Muscle of leg (tissue), 3 donors: ENCODE measurements at regions not wholly inside any gene's neighbourhood (a gene's known extent, or its start where the extent isn't known, plus 50 kb on each side); places are given as distances from the start of the nearest gene placed in this dataset.

Source experiments
- DNase-seq: peaks from one replicate; pipeline ENCODE4 v3.0.0; 2013
- H3K27ac ChIP-seq: one replicate; pipeline ENCODE4 v1.5.1; 2013; ENCODE audit warnings: mild to moderate bottlenecking, low read length, control low read depth
- H3K27me3 ChIP-seq: one replicate; pipeline ENCODE4 v1.6.1; 2013; ENCODE audit warnings: low read length; ENCODE audit not compliant: control insufficient read depth, insufficient read depth
- H3K36me3 ChIP-seq: one replicate; pipeline ENCODE4 v1.6.1; 2013; ENCODE audit warnings: low read length; ENCODE audit not compliant: control insufficient read depth, insufficient read depth
- H3K4me1 ChIP-seq: one replicate; pipeline ENCODE4 v1.6.1; 2013; ENCODE audit warnings: low read length; ENCODE audit not compliant: control insufficient read depth, insufficient read depth
- H3K4me3 ChIP-seq: one replicate; pipeline ENCODE4 v1.5.1; 2013; ENCODE audit warnings: low read length, control low read depth
- H3K9me3 ChIP-seq: replicated peaks from 2 replicates; pipeline ENCODE4 v1.6.1; 2013; ENCODE audit warnings: low read depth, low read length; ENCODE audit not compliant: control insufficient read depth
- WGBS: methylation state at CpG from one replicate; pipeline ENCODE4 v1.1.5; 2013; ENCODE audit warnings: missing lambda C conversion rate; ENCODE audit not compliant: insufficient coverage; 5-methylcytosine and 5-hydroxymethylcytosine counted together

GRCh38 chr1:199312626-199313025 lies 673.8 kb downstream of the PTPRC start:
- Histone ChIP-seq H3K4me3 (no peak overlapping the region), H3K4me1 (no peaks in the 10 kb centered on the region), H3K9me3 (no peaks in the 10 kb centered on the region), H3K27me3 (no peaks in the 10 kb centered on the region), H3K36me3 (no peaks in the 10 kb centered on the region), H3K27ac (no peak overlapping the region)
- no CpG with 5 or more reads among the region's 2 CpGs for WGBS
- DNase-seq = no peak

- no peak overlapping the region for H3K27ac ChIP-seq
- no peaks in the 10 kb centered on the region for H3K9me3 ChIP-seq
- H3K36me3 ChIP-seq = no peaks in the 10 kb centered on the region
- WGBS = no CpG with 5 or more reads among the region's 2 CpGs
- no peak for DNase-seq
- H3K27me3 ChIP-seq = no peaks in the 10 kb centered on the region
- no peaks in the 10 kb centered on the region for H3K4me1 ChIP-seq
- no peak overlapping the region for H3K4me3 ChIP-seq
Measured at GRCh38 chr1:199313444-199313843, 674.6 kb downstream of the PTPRC start.

- no peak for DNase-seq
- Histone ChIP-seq H3K4me3 (no peak overlapping the region), H3K9me3 (no peaks in the 10 kb centered on the region), H3K27me3 (no peaks in the 10 kb centered on the region), H3K4me1 (no peaks in the 10 kb centered on the region), H3K36me3 (no peaks in the 10 kb centered on the region), H3K27ac (no peak overlapping the region)
- WGBS = no CpG with 5 or more reads among the region's 3 CpGs
Measured at GRCh38 chr1:199319341-199319740, 680.5 kb downstream of the PTPRC start.

GRCh38 chr1:199322278-199322677 lies 683.4 kb downstream of the PTPRC start:
- 82% methylated on average over 1 of the region's 1 CpG for WGBS

GRCh38 chr1:199333180-199333579 lies 694.3 kb upstream of the NR5A2 start:
- 80% methylated on average over 1 of the region's 3 CpGs for WGBS
- Histone ChIP-seq H3K27me3 (no peaks in the 10 kb centered on the region), H3K4me1 (peaks cover 2% of the 10 kb centered on the region), H3K9me3 (no peaks in the 10 kb centered on the region), H3K36me3 (no peaks in the 10 kb centered on the region), H3K27ac (no peak overlapping the region), H3K4me3 (no peak overlapping the region)
- DNase-seq = no peak

More at GRCh38 chr1:199322278-199322677, 683.4 kb downstream of the PTPRC start:
- H3K36me3 ChIP-seq = no peaks in the 10 kb centered on the region
- no peak overlapping the region for H3K27ac ChIP-seq
- DNase-seq = peak; percentile 48
- no peaks in the 10 kb centered on the region for H3K4me1 ChIP-seq
- H3K4me3 ChIP-seq = no peak overlapping the region
- H3K9me3 ChIP-seq = no peaks in the 10 kb centered on the region
- no peaks in the 10 kb centered on the region for H3K27me3 ChIP-seq

- no peak for DNase-seq
- Histone ChIP-seq H3K27ac (no peak overlapping the region), H3K27me3 (no peaks in the 10 kb centered on the region), H3K9me3 (no peaks in the 10 kb centered on the region), H3K4me3 (no peak overlapping the region), H3K36me3 (no peaks in the 10 kb centered on the region), H3K4me1 (peaks cover 2% of the 10 kb centered on the region)
- no CpG with 5 or more reads among the region's 1 CpG for whole genome bisulfite sequencing
Measured at GRCh38 chr1:199335496-199335895, 692.0 kb upstream of the NR5A2 start.

GRCh38 chr1:199336745-199337640 lies 690.5 kb upstream of the NR5A2 start:
- no peaks in the 10 kb centered on the region for H3K27me3 ChIP-seq
- H3K9me3 ChIP-seq = no peaks in the 10 kb centered on the region
- H3K36me3 ChIP-seq = no peaks in the 10 kb centered on the region
- no peak overlapping the region for H3K27ac ChIP-seq
- no peak for DNase-seq
- WGBS = 92% methylated on average over 3 of the region's 4 CpGs
- peaks cover 2% of the 10 kb centered on the region for H3K4me1 ChIP-seq
- H3K4me3 ChIP-seq = no peak overlapping the region

- H3K4me1 ChIP-seq = peaks cover 2% of the 10 kb centered on the region
- no CpG with 5 or more reads among the region's 1 CpG for WGBS
Measured at GRCh38 chr1:199338760-199339159, 688.8 kb upstream of the NR5A2 start.

GRCh38 chr1:199352351-199352750 lies 675.2 kb upstream of the NR5A2 start:
- Histone ChIP-seq H3K4me3 (no peak overlapping the region), H3K9me3 (peaks cover 2% of the 10 kb centered on the region), H3K36me3 (no peaks in the 10 kb centered on the region), H3K27me3 (no peaks in the 10 kb centered on the region), H3K27ac (no peak overlapping the region), H3K4me1 (no peaks in the 10 kb centered on the region)
- peak; percentile 34 for DNase-seq
- WGBS = 40% methylated on average over 1 of the region's 5 CpGs

More at GRCh38 chr1:199338760-199339159, 688.8 kb upstream of the NR5A2 start:
- Histone ChIP-seq H3K4me3 (no peak overlapping the region), H3K36me3 (no peaks in the 10 kb centered on the region), H3K27me3 (no peaks in the 10 kb centered on the region), H3K9me3 (no peaks in the 10 kb centered on the region), H3K27ac (no peak overlapping the region)
- DNase-seq = no peak

GRCh38 chr1:199353906-199354305 lies 673.6 kb upstream of the NR5A2 start:
- H3K27ac ChIP-seq = no peak overlapping the region
- H3K4me1 ChIP-seq = no peaks in the 10 kb centered on the region
- H3K9me3 ChIP-seq = peaks cover 2% of the 10 kb centered on the region
- no peak for DNase-seq
- H3K4me3 ChIP-seq = no peak overlapping the region
- H3K27me3 ChIP-seq = no peaks in the 10 kb centered on the region
- no CpG with 5 or more reads among the region's 2 CpGs for WGBS
- H3K36me3 ChIP-seq = no peaks in the 10 kb centered on the region
